Thoracic aorta (tissue), 2 donors: ENCODE measurements at regions not wholly inside any gene's neighbourhood (a gene's known extent, or its start where the extent isn't known, plus 50 kb on each side); places are given as distances from the start of the nearest gene placed in this dataset.

Experiments used
- ATAC-seq: fragments of 150-250 bp; one replicate; pipeline ENCODE4 v1.8.0; 2017; ENCODE audit warnings: low read depth; ENCODE audit not compliant: insufficient number of reproducible peaks, low FRiP score
- DNase-seq: peaks from one replicate; pipeline ENCODE4 v3.0.0-alpha.2; 2020; ENCODE audit warnings: low spot score
- H3K27ac ChIP-seq, 2 donors: fragments of 200-600 bp; sonication (generic); 1 replicate in 1 of 2; 2 replicates in 1 of 2; pipeline ENCODE4 v1.5.1; 2016; ENCODE audit warnings: mild to moderate bottlenecking in 2 of 2, moderate library complexity in 2 of 2
- H3K27me3 ChIP-seq: fragments of 200-600 bp; sonication (generic); replicated peaks from 2 replicates; pipeline ENCODE4 v1.6.0; 2016; ENCODE audit warnings: mild to moderate bottlenecking; ENCODE audit not compliant: insufficient read depth
- H3K36me3 ChIP-seq: fragments of 200-600 bp; sonication (generic); one replicate; pipeline ENCODE4 v1.5.1; 2016
- H3K4me1 ChIP-seq, 2 donors: fragments of 200-600 bp; sonication (generic); 1 replicate in 1 of 2; 2 replicates in 1 of 2; pipeline versions ENCODE4 v1.5.1 to v1.6.0; 2016; ENCODE audit warnings: low read depth in 2 of 2, mild to moderate bottlenecking in 1 of 2; ENCODE audit not compliant: control insufficient read depth in 1 of 2
- H3K4me3 ChIP-seq: fragments of 200-600 bp; sonication (generic); 2 replicates; pipeline ENCODE4 v1.5.1; 2016; ENCODE audit warnings: mild to moderate bottlenecking
- H3K9me3 ChIP-seq: fragments of 200-600 bp; sonication (generic); 2 replicates; pipeline ENCODE4 v1.5.1; 2016
- TF ChIP-seq, protein P1 (sequence below): fragments of 200-600 bp; sonication (generic); IDR thresholded peaks from one replicate; pipeline ENCODE4 v1.5.1; 2019; ENCODE audit warnings: antibody characterized with exemption

DNA sequence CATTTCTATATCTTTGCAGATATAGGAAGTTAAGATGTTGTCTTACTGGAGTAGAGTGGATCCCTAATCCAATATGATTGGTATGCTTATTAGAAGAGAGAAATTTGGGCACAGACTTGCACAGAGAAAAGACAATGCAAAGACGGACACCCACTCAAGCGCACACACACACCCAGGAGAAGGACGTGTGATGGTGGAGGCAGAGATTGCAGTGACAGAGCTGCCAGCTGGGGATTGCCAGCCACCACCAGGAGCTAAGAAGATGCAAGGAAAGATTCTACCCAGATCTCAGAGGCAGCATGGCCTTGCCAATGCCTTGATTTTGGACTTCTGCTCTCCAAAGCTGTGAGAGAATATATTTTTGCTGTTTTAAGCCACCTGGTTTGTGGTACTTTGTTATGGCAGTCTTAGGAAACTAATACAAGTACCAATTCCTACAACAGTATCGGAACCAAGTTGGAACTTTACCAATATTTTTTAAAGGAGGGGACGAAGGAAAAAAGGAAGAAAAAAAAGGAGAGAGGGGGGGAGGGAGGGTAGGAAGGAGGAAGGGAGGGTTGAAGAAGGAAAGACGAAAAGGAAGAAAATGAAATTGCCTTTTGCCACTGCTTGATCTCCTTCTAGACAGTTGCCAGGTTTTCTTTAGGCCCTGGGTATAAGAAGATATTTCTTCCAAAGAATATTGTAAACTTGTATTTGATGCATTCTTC, 334.0 kb downstream of the BUD13 start:
- no peak overlapping the region for H3K27ac ChIP-seq
- no peak overlapping the region for H3K4me3 ChIP-seq
- no peaks in the 10 kb centered on the region for H3K36me3 ChIP-seq
- no peaks in the 10 kb centered on the region for H3K4me1 ChIP-seq
- no peaks in the 10 kb centered on the region for H3K9me3 ChIP-seq
- ATAC-seq (no peak), DNase-seq (no peak)
- no peaks in the 10 kb centered on the region for H3K27me3 ChIP-seq
- TF ChIP-seq, protein P1, sequence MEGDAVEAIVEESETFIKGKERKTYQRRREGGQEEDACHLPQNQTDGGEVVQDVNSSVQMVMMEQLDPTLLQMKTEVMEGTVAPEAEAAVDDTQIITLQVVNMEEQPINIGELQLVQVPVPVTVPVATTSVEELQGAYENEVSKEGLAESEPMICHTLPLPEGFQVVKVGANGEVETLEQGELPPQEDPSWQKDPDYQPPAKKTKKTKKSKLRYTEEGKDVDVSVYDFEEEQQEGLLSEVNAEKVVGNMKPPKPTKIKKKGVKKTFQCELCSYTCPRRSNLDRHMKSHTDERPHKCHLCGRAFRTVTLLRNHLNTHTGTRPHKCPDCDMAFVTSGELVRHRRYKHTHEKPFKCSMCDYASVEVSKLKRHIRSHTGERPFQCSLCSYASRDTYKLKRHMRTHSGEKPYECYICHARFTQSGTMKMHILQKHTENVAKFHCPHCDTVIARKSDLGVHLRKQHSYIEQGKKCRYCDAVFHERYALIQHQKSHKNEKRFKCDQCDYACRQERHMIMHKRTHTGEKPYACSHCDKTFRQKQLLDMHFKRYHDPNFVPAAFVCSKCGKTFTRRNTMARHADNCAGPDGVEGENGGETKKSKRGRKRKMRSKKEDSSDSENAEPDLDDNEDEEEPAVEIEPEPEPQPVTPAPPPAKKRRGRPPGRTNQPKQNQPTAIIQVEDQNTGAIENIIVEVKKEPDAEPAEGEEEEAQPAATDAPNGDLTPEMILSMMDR: no peak

DNA sequence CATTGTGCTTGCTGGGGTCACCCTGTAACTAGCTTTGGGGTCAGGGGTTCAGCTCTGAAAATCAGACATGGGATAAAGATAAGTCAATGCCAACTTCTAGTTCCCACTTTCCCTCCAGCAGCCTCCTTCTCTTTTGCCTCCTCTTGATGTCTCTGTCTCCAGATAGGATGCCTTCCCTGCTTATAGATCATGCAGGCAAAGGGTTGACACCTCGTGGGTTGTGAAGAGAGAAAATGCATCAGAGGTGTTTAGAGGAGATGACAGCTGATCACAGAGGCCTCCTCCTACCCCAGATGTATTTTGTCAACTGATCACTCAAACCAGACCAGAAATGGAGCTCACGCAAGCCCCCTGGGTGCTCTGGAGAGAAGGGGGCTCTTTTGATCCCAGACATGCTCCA, 337.8 kb downstream of the BUD13 start:
- Histone ChIP-seq H3K4me1 (no peaks in the 10 kb centered on the region), H3K27ac (no peak overlapping the region), H3K27me3 (no peaks in the 10 kb centered on the region), H3K4me3 (no peak overlapping the region), H3K36me3 (no peaks in the 10 kb centered on the region), H3K9me3 (no peaks in the 10 kb centered on the region)
- TF ChIP-seq, protein P1: no peak
- ATAC-seq: no peak
- DNase-seq: no peak

DNA sequence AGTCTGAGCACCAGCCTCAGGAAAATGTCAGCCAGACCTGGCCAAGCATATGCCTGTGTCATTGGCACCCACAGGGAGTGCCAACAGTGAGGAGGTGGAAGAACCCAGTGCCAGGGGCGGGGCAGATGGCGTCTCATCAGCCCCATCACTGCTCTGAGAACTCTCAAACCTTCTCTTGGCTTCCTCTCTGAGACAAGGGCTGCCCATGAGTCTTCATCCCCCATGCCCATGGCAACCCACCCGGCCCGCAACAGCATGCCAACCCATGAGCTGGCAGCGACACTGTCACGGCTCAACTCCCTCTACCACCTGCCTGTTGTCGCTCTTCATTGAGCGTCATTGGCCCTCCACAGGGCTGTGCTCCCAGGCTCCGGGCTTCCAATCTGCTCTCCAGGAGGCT, 340.5 kb downstream of the BUD13 start:
- TF ChIP-seq, protein P1: no peak
- Histone ChIP-seq H3K9me3 (no peaks in the 10 kb centered on the region), H3K27ac (no peak overlapping the region), H3K27me3 (no peaks in the 10 kb centered on the region), H3K4me1 (no peaks in the 10 kb centered on the region), H3K36me3 (no peaks in the 10 kb centered on the region), H3K4me3 (no peak overlapping the region)
- DNase-seq (no peak), ATAC-seq (no peak)

DNA sequence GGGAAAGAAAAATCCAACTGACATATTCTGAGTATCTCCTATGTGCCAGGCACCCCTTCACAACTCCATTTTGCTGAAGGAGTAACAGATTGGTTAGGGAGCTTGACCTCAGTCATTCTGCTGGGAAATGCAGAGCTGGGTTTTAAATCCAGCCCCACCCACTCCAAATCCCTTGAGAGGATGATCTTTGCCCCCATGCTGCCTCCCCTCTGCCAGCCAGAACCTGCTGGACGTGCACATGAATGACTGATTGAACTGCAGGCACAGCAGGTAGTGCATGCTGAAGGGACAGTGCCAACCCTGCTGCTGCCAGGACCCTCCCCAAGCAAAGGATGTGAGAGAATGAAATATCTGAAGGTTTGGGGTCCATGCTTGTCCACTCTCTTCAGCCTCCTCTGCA, 340.9 kb downstream of the BUD13 start:
- no peaks in the 10 kb centered on the region for H3K9me3 ChIP-seq
- H3K4me1 ChIP-seq: no peaks in the 10 kb centered on the region
- no peaks in the 10 kb centered on the region for H3K27me3 ChIP-seq
- TF ChIP-seq, protein P1: no peak
- no peak for ATAC-seq
- no peak for DNase-seq
- no peak overlapping the region for H3K4me3 ChIP-seq
- H3K27ac ChIP-seq: no peak overlapping the region
- H3K36me3 ChIP-seq: no peaks in the 10 kb centered on the region

DNA sequence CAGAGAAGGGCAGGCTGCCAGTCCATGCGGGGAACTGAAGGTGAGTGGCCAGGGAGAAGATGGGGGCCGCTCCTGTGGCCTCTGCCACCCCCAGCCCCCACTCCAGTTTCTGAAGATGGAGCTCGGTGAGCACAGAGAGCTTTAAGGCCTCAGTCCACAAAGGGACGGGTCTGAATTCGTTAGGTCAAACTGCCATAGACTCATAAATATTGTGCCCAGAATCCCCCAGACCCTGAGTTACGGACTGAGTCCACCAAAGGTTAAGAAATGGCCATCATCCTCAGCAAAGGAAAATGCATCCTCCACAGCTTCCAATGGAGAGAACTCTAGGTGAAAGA, 344.2 kb downstream of the BUD13 start:
- Histone ChIP-seq H3K4me3 (no peak overlapping the region), H3K36me3 (no peaks in the 10 kb centered on the region), H3K27ac (no peak overlapping the region), H3K27me3 (no peaks in the 10 kb centered on the region), H3K9me3 (no peaks in the 10 kb centered on the region), H3K4me1 (no peaks in the 10 kb centered on the region)
- ATAC-seq: no peak
- TF ChIP-seq, protein P1: no peak
- DNase-seq: no peak
